ENCODE measurements at regions not wholly inside any gene's neighbourhood (a gene's known extent, or its start where the extent isn't known, plus 50 kb on each side); places are given as distances from the start of the nearest gene placed in this dataset.

DNA sequence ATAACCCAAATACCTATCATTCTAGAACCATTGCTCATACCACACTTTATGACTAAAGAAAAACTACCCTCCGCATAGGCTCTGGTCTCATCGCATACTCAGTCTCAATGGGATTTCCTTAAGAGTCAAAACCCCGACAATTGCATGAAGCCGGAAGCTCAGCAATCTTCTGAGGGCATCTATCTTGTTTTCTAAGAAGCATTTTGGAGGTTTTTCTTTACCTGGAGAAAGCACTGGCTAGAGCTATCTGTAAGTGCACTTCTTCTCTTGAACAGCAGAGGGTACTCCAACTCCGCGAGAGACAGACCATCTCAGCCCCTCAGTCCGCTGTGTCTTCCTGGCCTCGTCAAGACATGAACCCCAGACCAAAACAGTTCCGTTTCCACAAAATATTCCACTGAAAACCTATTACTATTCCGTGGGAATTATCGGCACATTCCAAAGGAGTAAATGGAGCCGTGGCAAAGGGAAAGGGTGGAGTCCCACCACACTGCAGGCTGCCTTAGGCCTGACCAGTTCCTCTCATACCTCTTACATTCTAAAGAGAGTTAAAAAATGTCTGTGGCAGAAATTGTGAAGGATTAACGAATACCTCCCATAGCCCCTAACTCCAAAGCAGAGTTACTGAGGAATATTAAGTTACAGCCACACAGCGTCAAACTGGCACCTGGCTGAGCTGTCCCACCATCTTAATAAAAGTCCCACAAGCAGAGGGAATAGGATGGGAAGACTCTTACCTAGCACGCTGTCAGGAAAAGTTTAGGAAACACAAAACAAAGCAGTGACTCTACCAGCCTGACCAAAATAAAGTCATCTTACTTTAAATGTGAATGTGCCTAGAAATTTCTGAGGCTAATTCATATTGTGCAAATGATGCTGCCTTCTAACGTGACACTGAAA is 325.6 kb upstream of the VRK2 start:
- no peak for TF ChIP-seq POLR2A (IDR thresholded peaks at IDR 0.05; ENCODE audit: extremely low read depth, insufficient read length)
- TF ChIP-seq, protein P1, sequence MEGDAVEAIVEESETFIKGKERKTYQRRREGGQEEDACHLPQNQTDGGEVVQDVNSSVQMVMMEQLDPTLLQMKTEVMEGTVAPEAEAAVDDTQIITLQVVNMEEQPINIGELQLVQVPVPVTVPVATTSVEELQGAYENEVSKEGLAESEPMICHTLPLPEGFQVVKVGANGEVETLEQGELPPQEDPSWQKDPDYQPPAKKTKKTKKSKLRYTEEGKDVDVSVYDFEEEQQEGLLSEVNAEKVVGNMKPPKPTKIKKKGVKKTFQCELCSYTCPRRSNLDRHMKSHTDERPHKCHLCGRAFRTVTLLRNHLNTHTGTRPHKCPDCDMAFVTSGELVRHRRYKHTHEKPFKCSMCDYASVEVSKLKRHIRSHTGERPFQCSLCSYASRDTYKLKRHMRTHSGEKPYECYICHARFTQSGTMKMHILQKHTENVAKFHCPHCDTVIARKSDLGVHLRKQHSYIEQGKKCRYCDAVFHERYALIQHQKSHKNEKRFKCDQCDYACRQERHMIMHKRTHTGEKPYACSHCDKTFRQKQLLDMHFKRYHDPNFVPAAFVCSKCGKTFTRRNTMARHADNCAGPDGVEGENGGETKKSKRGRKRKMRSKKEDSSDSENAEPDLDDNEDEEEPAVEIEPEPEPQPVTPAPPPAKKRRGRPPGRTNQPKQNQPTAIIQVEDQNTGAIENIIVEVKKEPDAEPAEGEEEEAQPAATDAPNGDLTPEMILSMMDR (IDR thresholded peaks at IDR 0.05; ENCODE audit: low read depth, low read length), result peak; percentile 82
- no peak overlapping the region for H3K4me3 ChIP-seq (ENCODE audit: low read depth, low read length)
- peak; percentile 70 for DNase-seq (ENCODE audit: low read depth)

DNA sequence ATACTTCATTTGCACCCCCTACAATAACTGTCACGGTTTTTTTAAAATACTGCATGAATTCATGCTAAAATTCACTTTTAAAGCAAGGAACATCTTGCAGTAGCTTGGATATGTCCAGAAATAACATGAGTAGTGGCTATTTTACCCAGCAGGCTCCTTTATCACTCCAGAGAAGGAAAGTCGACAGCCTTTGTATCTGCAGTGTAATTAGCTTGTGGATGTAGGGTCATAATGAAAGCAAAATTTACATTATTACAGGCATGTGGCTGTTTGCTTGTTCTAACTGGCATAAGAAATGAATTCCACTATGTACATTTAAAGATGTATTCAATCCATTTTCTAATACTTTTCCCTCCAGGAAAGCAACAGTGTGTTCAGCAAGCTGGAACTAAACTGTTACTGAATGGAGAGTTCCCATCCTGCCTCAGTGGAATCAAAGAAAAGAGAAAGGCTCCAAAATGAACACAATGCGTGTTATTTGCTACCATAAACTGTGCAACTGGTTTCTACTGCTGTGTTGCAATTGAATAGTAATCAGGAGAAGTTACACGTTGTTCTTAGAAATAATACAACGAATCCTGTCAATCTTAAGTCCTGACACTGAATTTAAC is 321.2 kb upstream of the VRK2 start:
- TF ChIP-seq POLR2A (IDR thresholded peaks at IDR 0.05; ENCODE audit: extremely low read depth, insufficient read length) (no peak), MYC (IDR thresholded peaks at IDR 0.05; ENCODE audit: low read depth, low read length) (no peak)
- TF ChIP-seq, protein P2, sequence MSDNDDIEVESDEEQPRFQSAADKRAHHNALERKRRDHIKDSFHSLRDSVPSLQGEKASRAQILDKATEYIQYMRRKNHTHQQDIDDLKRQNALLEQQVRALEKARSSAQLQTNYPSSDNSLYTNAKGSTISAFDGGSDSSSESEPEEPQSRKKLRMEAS (IDR thresholded peaks at IDR 0.05; ENCODE audit: low read depth, low read length), result no peak
- TF ChIP-seq, protein P1 (IDR thresholded peaks at IDR 0.05; ENCODE audit: low read depth, low read length), result no peak
- DNase-seq (ENCODE audit: low read depth), result no peak

DNA sequence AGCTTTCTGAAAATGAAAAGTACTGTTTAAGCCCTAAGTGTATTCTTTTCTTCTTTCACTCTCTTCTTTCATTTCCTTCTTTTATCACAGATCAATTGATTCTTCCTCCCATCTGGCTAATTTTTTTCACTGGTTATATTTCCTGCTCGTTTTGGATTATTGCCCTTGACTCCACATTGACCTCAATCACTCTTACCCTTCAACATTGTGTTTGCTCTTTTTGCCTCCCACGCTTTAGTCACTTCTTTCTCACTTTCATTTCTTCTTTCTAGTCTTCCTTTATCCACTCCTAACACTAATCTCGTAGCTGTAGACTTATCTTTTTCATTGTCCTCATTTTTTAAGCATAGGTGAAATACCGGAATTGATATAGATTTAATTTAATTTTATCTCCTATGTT is 320.3 kb upstream of the VRK2 start:
- TF ChIP-seq POLR2A (IDR thresholded peaks at IDR 0.05; ENCODE audit: extremely low read depth, insufficient read length) (no peak), MYC (IDR thresholded peaks at IDR 0.05; ENCODE audit: low read depth, low read length) (no peak)
- TF ChIP-seq, protein P2 (IDR thresholded peaks at IDR 0.05; ENCODE audit: low read depth, low read length), result no peak
- TF ChIP-seq, protein P1 (IDR thresholded peaks at IDR 0.05; ENCODE audit: low read depth, low read length), result no peak
- DNase-seq (ENCODE audit: low read depth), result no peak

More for the DNA sequence above, 321.2 kb upstream of the VRK2 start:
- no peak overlapping the region for H3K4me3 ChIP-seq (ENCODE audit: low read depth, low read length)

DNA sequence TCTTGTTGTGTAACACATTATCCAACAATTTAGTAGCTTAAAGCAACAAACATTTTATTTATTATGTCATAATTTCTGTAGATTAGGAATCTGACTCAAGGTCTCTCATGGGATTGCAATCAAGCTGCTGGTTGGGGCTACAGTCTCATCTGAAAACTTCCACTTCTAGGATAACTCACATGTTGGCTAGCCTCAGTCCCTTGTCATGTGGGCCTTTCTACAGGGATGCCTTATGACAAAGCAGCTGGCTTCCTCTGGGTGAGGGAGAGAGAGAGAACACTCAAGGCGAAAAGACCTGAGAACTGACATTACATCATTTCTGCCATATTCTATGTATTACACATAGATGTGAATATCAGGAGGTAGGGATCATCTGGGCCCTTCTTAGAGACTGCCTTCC is 317.9 kb upstream of the VRK2 start:
- TF ChIP-seq POLR2A (IDR thresholded peaks at IDR 0.05; ENCODE audit: extremely low read depth, insufficient read length) (no peak), MYC (IDR thresholded peaks at IDR 0.05; ENCODE audit: low read depth, low read length) (no peak)
- TF ChIP-seq, protein P2 (IDR thresholded peaks at IDR 0.05; ENCODE audit: low read depth, low read length), result no peak
- TF ChIP-seq, protein P1 (IDR thresholded peaks at IDR 0.05; ENCODE audit: low read depth, low read length), result no peak

More for the DNA sequence above, 320.3 kb upstream of the VRK2 start:
- no peak overlapping the region for H3K4me3 ChIP-seq (ENCODE audit: low read depth, low read length)

DNA sequence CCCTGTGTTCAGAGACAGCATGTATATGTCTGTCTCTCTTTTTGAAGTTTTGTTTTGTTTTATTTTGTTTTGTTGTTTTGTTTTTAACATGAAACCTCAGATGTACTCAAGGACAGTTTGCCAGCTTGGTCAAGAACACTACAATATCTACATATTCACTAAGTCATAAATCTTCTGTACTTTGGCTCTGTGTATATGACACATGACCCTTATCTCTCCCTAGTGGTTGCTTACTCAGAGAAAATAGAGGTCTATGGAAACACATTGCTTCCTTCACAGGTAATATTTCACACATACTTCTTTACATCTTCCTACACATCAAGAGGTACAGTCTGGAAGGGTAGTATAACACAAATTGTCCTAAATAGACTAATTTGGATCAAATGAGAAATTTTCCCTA is 312.6 kb upstream of the VRK2 start:
- DNase-seq (ENCODE audit: low read depth), result no peak
- H3K4me3 ChIP-seq (ENCODE audit: low read depth, low read length), result no peak overlapping the region
- TF ChIP-seq MYC (IDR thresholded peaks at IDR 0.05; ENCODE audit: low read depth, low read length), result no peak
- TF ChIP-seq, protein P1 (IDR thresholded peaks at IDR 0.05; ENCODE audit: low read depth, low read length), result no peak
- TF ChIP-seq, protein P2 (IDR thresholded peaks at IDR 0.05; ENCODE audit: low read depth, low read length), result no peak
- TF ChIP-seq POLR2A (IDR thresholded peaks at IDR 0.05; ENCODE audit: extremely low read depth, insufficient read length), result no peak

More for the DNA sequence above, 317.9 kb upstream of the VRK2 start:
- DNase-seq (ENCODE audit: low read depth), result no peak
- H3K4me3 ChIP-seq (ENCODE audit: low read depth, low read length), result no peak overlapping the region

Data from NB4 (cell line).